ENCODE measurements at regions not wholly inside any gene's neighbourhood (a gene's known extent, or its start where the extent isn't known, plus 50 kb on each side); places are given as distances from the start of the nearest gene placed in this dataset.

DNA sequence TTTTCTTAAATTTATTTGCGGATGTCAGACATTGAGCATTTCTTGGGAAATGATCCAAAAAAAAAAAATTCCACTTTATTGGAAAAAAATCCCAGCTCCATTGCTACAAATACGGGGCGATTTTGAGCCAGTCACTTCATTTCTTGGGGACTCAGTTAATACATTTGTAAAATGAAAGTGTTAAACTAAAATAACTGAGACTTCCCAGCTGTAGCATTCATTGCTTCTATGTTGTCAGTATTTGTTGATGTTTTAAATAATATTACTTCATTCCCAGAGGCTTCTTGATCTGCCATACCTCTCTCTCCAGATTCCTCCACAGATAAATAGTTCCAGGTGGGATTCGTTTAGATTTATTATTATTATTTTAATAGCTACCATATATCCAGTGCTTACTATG lies 77.1 kb upstream of the HS3ST3A1 start:
- peaks cover 2% of the 10 kb centered on the region for H3K27me3 Mint-ChIP-seq
- no peak overlapping the region for H3K27ac Mint-ChIP-seq
- no peak for DNase-seq (ENCODE audit: low spot score, unreplicated experiment)
- peaks cover 3% of the 10 kb centered on the region for H3K4me1 Mint-ChIP-seq (ENCODE audit: low read depth)
- no peak overlapping the region for H3K4me3 Mint-ChIP-seq (ENCODE audit: low read depth)
- TF ChIP-seq, protein P1, sequence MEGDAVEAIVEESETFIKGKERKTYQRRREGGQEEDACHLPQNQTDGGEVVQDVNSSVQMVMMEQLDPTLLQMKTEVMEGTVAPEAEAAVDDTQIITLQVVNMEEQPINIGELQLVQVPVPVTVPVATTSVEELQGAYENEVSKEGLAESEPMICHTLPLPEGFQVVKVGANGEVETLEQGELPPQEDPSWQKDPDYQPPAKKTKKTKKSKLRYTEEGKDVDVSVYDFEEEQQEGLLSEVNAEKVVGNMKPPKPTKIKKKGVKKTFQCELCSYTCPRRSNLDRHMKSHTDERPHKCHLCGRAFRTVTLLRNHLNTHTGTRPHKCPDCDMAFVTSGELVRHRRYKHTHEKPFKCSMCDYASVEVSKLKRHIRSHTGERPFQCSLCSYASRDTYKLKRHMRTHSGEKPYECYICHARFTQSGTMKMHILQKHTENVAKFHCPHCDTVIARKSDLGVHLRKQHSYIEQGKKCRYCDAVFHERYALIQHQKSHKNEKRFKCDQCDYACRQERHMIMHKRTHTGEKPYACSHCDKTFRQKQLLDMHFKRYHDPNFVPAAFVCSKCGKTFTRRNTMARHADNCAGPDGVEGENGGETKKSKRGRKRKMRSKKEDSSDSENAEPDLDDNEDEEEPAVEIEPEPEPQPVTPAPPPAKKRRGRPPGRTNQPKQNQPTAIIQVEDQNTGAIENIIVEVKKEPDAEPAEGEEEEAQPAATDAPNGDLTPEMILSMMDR (IDR thresholded peaks at IDR 0.05; ENCODE audit: unreplicated experiment), result no peak
- H3K36me3 Mint-ChIP-seq (ENCODE audit: insufficient read depth), result no peaks in the 10 kb centered on the region
- peaks cover 6% of the 10 kb centered on the region for H3K9me3 Mint-ChIP-seq (ENCODE audit: low read depth)

DNA sequence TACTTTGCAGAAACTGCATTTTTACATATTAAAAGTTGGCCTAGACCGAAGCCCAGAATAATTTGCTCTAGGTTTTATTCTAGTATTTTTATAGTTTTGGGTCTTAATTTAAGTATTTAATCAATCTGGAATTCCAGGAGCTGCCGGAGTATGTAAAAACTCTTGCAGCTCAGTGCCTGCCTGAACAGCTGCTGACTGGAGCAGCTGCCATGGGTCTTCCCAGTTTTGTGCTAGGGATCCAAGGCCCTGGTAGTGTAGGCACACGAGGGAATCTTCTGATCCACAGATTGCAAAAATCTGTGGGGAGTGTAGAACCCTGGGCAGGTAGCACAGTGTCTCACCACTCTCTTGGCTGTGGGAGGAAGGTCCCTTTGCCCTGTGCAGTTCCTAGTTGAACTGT lies 87.0 kb upstream of the HS3ST3A1 start:
- H3K4me1 Mint-ChIP-seq (ENCODE audit: low read depth), result no peaks in the 10 kb centered on the region
- H3K9me3 Mint-ChIP-seq (ENCODE audit: low read depth), result peaks cover 12% of the 10 kb centered on the region
- TF ChIP-seq, protein P1 (IDR thresholded peaks at IDR 0.05; ENCODE audit: unreplicated experiment), result no peak
- no peaks in the 10 kb centered on the region for H3K36me3 Mint-ChIP-seq (ENCODE audit: insufficient read depth)
- no peak for DNase-seq (ENCODE audit: low spot score, unreplicated experiment)
- H3K27ac Mint-ChIP-seq, result no peak overlapping the region
- H3K27me3 Mint-ChIP-seq, result no peaks in the 10 kb centered on the region
- no peak overlapping the region for H3K4me3 Mint-ChIP-seq (ENCODE audit: low read depth)

DNA sequence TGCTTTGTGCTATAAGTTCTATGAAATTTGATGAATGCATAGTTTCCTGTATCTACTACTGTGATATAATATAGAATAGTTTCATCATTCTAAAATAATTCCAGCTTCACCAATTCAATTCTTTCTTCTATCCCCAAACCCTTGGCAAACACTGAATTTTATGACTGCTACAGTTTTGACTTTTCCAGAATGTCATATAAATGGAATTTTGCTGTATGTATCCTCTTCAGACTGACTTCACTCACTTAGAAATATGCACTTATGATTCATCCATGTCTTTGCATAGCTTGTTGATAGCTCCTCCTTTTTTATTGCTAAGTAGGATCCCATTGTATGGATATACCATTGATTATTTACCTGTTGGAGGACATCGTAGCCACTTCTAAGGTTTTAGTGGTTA lies 89.1 kb upstream of the HS3ST3A1 start:
- Mint-ChIP-seq H3K27me3 (no peaks in the 10 kb centered on the region), H3K36me3 (ENCODE audit: insufficient read depth) (no peaks in the 10 kb centered on the region), H3K27ac (no peak overlapping the region), H3K9me3 (ENCODE audit: low read depth) (peaks cover 11% of the 10 kb centered on the region), H3K4me1 (ENCODE audit: low read depth) (no peaks in the 10 kb centered on the region), H3K4me3 (ENCODE audit: low read depth) (no peak overlapping the region)
- TF ChIP-seq, protein P1 (IDR thresholded peaks at IDR 0.05; ENCODE audit: unreplicated experiment), result no peak
- no peak for DNase-seq (ENCODE audit: low spot score, unreplicated experiment)

DNA sequence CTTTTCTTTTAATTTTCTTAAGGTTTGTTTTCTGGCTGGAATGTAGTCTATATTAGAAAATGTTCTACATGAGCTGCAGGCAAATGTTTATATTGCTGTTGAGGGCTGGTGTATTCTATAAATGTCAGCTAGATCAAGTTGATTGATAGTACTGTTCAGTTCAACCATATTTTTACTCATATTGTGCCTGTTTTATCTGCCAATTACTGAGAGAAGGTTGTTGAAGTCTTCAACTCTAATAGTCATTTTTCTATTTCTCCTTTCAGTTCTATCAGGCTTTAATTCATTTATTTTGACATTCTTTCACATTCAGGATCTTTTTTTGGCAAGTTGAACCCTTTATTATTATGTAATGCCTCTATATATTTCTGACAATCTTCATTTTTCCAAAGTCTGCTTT lies 93.2 kb upstream of the HS3ST3A1 start:
- DNase-seq (ENCODE audit: low spot score, unreplicated experiment), result no peak
- H3K27me3 Mint-ChIP-seq, result no peaks in the 10 kb centered on the region
- no peak overlapping the region for H3K4me3 Mint-ChIP-seq (ENCODE audit: low read depth)
- H3K36me3 Mint-ChIP-seq (ENCODE audit: insufficient read depth), result peaks cover 2% of the 10 kb centered on the region
- no peaks in the 10 kb centered on the region for H3K4me1 Mint-ChIP-seq (ENCODE audit: low read depth)
- peaks cover 31% of the 10 kb centered on the region for H3K9me3 Mint-ChIP-seq (ENCODE audit: low read depth)
- no peak overlapping the region for H3K27ac Mint-ChIP-seq
- TF ChIP-seq, protein P1 (IDR thresholded peaks at IDR 0.05; ENCODE audit: unreplicated experiment), result no peak

DNA sequence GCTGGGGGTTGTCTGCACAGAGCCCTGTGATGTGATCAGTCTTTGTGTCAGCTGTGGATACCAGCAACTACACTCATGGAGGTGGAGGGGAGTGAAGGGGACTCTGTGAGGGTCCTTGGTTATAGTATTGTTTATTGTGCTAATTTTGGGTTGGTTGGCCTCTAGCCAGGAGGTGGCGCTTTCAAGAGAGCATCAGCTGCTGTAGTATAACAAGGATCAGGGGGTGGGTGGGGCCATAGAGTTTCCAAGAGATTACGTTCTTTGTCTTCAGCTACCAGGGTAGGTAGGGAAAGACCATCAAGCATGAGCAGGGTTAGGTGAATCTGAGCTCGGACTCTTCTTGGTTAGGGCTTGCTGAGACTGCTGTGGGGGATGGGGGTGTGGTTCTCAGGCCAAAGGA lies 97.1 kb upstream of the HS3ST3A1 start:
- no peak for DNase-seq (ENCODE audit: low spot score, unreplicated experiment)
- peaks cover 20% of the 10 kb centered on the region for H3K9me3 Mint-ChIP-seq (ENCODE audit: low read depth)
- H3K4me3 Mint-ChIP-seq (ENCODE audit: low read depth), result no peak overlapping the region
- TF ChIP-seq, protein P1 (IDR thresholded peaks at IDR 0.05; ENCODE audit: unreplicated experiment), result no peak
- peaks cover 2% of the 10 kb centered on the region for H3K36me3 Mint-ChIP-seq (ENCODE audit: insufficient read depth)
- no peaks in the 10 kb centered on the region for H3K4me1 Mint-ChIP-seq (ENCODE audit: low read depth)
- no peak overlapping the region for H3K27ac Mint-ChIP-seq
- peaks cover under 1% of the 10 kb centered on the region for H3K27me3 Mint-ChIP-seq
